GM19463 (cell line): ENCODE measurements at regions not wholly inside any gene's neighbourhood (a gene's known extent, or its start where the extent isn't known, plus 50 kb on each side); places are given as distances from the start of the nearest gene placed in this dataset.

ENCODE experiments used
- ATAC-seq: cut with Tn5 transposase; IDR thresholded peaks from one replicate; pipeline ENCODE4 v1.9.1; 2021; ENCODE audit warnings: mild to moderate bottlenecking, moderate library complexity; ENCODE audit not compliant: unreplicated experiment

GRCh38 chr20:53702617-53703016 is 109.0 kb upstream of the ZNF217 start:
- ATAC-seq: no peak

- no peak for ATAC-seq
Measured at GRCh38 chr20:53699906-53700305, 106.3 kb upstream of the ZNF217 start.

- ATAC-seq: no peak
Measured at GRCh38 chr20:53699085-53699674, 105.5 kb upstream of the ZNF217 start.

GRCh38 chr20:53698371-53698978 is 104.8 kb upstream of the ZNF217 start:
- no peak for ATAC-seq

GRCh38 chr20:53695797-53696527 is 102.3 kb upstream of the ZNF217 start:
- no peak for ATAC-seq

GRCh38 chr20:53693262-53693871 is 99.7 kb upstream of the ZNF217 start:
- peak; percentile 44 for ATAC-seq

- ATAC-seq: no peak
Measured at GRCh38 chr20:53692465-53693067, 98.9 kb upstream of the ZNF217 start.

- no peak for ATAC-seq
Measured at GRCh38 chr20:53691811-53692192, 98.2 kb upstream of the ZNF217 start.

- no peak for ATAC-seq
Measured at GRCh38 chr20:53691060-53691810, 97.6 kb upstream of the ZNF217 start.

GRCh38 chr20:53688085-53688484 is 94.4 kb upstream of the ZNF217 start:
- ATAC-seq: no peak

GRCh38 chr20:53685070-53685595 is 91.5 kb upstream of the ZNF217 start:
- no peak for ATAC-seq

- no peak for ATAC-seq
Measured at GRCh38 chr20:53683506-53683905, 89.9 kb upstream of the ZNF217 start.

GRCh38 chr20:53681352-53682212 is 87.9 kb upstream of the ZNF217 start:
- ATAC-seq: no peak

- no peak for ATAC-seq
Measured at GRCh38 chr20:53679597-53680309, 86.1 kb upstream of the ZNF217 start.

GRCh38 chr20:53678990-53679596 is 85.5 kb upstream of the ZNF217 start:
- no peak for ATAC-seq

GRCh38 chr20:53678315-53678989 is 84.8 kb upstream of the ZNF217 start:
- ATAC-seq: no peak

- ATAC-seq: no peak
Measured at GRCh38 chr20:53677447-53678314, 84.0 kb upstream of the ZNF217 start.
